HG02610 (cell line): ENCODE measurements at regions not wholly inside any gene's neighbourhood (a gene's known extent, or its start where the extent isn't known, plus 50 kb on each side); places are given as distances from the start of the nearest gene placed in this dataset.
A peak's percentile ranks its signal among the peaks of the same experiment; 100 is the strongest.

Experiments used
- ATAC-seq: cut with Tn5 transposase; IDR thresholded peaks from one replicate; pipeline ENCODE4 v1.9.1; 2021; ENCODE audit warnings: mild to moderate bottlenecking, moderate library complexity; ENCODE audit not compliant: unreplicated experiment

- no peak for ATAC-seq
Observed at GRCh38 chr1:224504297-224505041, 69.9 kb upstream of the WDR26 start.

DNA sequence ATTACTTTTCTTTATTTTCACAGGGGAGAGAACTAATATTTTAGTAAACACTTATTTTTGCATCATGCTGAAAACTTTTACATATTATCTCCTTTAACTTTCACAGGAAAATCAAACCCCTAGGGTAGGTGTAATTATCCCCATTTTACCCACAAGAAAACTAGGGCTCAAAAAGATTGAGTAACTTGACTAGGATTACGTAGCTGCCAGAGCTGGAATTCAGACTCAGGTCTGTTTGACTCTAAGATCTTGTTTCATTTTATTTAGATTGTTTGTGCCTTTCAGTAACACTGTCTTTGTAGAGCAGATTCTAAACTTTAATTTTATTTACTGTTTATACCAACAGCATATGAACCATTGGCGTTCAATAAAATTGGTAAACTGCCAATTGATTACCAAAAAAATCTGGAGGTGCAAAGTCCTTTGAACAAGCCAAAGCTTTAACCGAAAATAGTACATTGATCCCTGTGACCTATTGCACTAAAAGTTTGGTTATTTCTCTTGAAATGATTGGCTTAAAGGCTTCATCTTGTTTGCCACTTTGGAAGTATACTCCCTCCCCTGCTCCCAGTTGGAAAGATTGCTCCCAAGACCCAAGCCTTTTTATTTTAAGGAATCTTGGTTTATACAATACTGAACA is 71.0 kb upstream of the WDR26 start:
- no peak for ATAC-seq

DNA sequence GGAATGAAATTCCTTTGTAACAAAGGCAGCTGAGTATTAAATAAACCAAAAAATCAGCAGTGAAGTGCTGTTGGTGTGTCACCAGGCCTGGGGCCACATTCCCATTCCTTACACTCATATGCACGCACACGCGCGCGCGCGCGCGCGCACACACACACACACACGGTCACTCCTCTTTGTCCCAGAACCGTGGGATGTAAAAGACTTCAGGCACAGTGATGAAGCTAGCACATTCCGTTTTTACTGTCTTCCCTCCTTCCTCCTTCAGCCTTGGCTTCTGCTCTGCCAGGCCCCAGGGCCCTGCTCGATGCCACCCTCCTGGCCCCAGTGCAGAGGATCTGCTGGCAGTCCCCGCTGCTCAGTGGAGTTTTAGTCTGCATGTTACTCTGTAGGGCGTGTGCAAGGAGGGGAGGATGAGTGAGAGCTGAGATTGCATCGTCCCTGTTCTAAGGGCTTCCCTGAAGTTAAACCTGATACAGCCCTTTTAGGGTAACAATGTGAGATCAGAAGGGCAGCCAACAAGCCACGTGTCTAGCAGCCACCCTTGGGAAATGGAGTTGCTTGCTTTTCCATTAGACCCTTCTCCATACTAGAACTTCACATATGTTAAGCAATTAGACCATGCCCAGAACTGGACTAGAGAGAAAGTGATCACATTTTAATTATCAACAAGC is 71.7 kb upstream of the WDR26 start:
- ATAC-seq, result no peak

DNA sequence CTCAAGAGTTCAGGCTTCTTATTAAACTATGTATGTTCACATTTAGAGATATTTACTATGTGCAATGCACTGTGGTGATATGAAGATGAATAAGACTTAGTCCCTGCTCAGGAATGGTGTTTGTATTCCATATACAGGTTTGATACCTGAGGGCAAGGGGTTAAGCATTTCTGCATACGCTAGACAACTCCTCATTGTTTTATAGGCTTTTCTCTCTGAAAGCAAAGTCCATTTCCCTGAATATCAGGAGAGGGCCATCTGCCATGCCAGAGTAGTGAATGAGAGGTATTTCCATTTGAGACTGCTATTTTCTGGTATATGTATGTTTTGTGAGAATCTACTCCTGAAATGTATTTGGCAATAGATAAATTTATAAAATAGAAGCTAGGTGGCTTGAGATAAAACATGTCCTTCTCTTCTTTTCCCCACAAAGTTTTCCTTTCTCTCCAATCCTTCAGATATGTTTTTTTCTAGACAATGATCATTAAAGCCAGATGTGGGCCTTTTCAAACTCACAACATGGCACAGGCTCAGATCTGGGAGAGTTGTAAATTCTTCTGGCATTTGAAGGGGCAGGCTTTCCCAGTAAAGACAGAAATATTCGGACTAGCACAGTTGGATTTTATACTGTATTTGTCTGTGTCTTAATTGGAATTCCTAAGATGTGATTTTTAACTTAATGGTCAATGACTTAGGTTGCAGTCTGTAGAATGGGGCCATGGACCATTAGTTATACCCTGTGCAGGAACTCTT is 73.3 kb upstream of the WDR26 start:
- ATAC-seq, result no peak

DNA sequence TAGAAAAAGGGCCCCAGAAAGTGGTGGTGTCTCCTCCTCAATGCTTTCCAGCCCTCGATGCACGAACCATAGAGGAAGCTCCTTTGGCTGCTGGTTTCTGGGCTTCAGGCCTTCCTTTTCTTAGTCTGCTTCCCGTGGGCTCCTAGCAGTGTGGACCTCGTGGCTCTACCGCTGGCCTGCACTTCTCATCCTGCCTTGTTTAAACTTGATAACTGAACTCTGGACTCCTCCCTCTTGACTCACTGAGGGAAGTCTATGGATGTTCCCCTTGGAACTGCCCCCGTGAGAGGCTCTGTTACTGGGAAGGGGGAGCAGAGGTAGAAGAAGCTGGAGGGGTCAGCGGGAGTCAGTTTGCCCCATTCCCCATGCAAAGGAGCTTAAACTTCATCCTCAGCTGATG is 75.3 kb upstream of the WDR26 start:
- ATAC-seq, result no peak

DNA sequence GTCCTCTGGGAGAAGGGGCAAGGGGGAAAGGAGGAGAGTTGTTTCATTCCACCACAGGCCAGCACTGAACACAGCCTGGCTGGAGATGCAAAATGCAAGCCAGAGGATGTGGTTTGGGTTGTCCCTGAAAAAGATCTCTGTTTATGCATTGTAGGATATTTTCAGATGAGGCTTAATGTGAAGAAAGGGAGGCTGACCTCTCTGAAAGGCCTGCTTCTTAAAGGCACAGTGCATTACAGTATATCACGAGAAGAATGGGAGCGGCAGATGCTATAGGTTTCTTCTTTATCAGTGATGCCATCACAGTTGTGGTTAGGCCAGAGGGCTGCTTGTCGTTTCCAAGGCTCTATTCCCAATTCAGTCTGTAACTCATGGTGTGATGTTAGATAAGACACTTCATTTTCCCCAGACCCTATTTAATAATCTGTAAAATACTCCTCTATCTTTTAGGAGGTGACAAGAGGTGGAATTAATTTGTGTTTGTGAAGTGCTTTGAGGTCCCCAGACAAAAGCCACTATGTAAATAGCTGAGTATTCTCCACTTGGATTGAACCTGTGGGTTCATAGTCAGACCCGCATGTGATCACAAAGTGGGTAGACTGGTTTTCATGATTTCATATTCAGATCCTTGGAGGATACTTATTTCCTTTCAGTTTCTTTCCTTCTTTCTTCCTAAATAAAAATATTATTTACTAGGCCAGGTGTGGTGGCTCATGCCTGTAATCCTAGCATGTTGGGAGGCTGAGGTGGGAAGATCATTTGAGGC is 76.5 kb upstream of the WDR26 start:
- ATAC-seq, result no peak

DNA sequence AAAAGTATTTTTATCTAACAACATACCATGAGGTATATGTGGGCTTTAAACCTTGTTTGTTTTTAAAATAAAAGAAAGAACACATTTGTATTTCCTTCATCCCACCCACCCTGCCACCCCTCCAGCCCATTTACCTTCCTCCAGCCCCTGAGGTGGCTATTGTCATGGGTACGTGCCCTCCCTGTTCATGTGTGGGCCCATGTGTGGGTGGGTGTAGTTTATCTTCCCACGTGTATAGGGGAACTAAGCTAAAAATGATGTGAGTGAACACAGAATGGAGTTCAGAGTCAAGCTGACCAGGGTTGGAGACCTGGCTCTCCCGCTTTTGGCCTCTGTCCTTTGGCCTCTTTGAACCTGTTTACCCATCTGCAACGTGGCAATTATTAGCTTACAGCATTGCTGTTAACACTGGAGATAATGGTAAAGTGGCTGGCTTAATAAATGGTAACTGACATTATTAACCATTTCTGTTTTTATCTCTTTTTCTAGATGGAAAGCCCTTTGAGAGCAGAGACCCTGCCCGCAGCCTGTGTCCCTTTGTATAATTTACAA is 78.1 kb upstream of the WDR26 start:
- no peak for ATAC-seq

GRCh38 chr1:224513383-224513782 is 78.8 kb upstream of the WDR26 start:
- ATAC-seq, result no peak

DNA sequence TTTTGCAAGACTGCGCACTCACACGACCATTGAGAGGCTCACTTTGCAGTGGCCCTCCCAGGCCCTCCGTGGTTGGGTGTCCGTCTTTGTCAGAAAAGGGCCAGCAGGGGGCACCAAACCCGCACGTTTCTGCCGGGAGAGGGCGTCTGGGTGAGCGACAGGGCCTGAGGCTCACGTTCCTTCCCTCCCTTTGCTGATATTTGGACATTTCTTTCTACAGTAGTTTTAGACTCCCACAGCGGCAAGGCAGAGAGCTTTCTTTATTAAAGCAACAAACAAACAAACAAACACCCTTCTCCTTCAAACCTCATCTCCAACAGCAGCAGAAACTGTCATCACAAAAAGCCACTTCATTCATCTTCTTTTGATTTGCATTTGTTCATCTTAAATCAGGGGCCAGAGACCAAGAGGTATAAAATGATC is 79.2 kb upstream of the WDR26 start:
- ATAC-seq, result peak; percentile 88

- ATAC-seq, result no peak
Observed at GRCh38 chr1:224517171-224517570, 82.6 kb upstream of the WDR26 start.

DNA sequence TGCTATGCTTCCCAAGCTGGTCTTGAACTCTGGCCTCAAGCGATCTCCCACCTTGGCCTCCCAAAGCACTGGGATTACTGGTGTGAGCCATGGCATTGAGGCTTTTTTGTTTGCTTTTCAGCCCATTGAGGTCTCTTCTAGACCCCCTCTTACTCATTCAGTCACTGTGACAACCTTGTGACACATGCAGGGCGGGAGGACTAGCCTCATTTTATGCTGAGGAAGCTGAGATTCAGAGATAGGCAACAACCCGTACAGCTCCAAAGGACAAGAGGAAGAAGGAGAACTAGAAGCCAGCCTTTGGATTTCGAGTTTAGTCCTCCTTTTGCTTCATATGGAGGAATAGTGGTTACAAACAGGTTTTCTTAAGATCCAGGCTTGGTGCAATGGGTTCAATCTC is 83.9 kb upstream of the WDR26 start:
- ATAC-seq, result no peak

- no peak for ATAC-seq
Observed at GRCh38 chr1:224519874-224520273, 85.3 kb upstream of the WDR26 start.

- no peak for ATAC-seq
Observed at GRCh38 chr1:224520808-224521207, 86.2 kb upstream of the WDR26 start.

- no peak for ATAC-seq
Observed at GRCh38 chr1:224521904-224522734, 87.5 kb upstream of the WDR26 start.

DNA sequence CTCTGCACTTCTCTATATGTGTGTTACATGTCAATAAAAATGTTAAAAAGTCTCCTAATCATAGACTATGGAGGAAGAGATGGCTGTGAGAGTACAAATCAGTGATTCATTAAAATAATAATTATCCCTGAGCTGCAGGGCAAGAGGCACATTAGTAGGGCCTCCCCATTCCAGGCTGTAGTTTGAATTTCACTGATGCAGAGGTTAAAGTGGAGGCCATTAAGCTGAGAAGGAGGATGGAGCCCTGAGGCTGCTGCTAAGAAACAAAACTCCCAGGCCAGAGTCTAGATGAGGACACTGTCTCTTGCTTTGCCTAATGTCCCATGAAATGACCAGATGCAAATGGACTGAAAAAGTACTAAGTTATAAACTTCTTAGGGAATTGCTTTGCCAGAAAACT is 89.1 kb upstream of the WDR26 start:
- no peak for ATAC-seq

DNA sequence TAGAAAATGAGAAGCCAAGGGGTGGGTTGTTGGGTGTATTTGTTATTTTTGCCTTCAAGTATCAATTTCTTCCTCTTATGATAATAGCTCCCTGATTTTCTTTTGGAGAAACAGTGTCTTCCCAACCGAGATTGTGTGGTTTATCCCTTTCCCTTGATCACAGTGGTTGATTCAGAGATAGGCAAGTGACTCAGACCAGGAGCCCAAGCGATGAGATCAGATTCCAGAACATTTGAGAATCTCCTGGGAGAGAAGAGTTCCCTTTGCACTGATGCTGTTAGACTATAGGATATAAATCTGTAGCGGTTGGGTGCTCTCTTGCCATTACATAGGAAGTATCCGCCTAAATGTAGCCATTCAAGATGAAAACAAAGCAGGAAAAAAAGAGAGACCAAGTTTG is 90.1 kb upstream of the WDR26 start:
- no peak for ATAC-seq

GRCh38 chr1:224525411-224526040 is 90.6 kb upstream of the CNIH3 start:
- no peak for ATAC-seq

DNA sequence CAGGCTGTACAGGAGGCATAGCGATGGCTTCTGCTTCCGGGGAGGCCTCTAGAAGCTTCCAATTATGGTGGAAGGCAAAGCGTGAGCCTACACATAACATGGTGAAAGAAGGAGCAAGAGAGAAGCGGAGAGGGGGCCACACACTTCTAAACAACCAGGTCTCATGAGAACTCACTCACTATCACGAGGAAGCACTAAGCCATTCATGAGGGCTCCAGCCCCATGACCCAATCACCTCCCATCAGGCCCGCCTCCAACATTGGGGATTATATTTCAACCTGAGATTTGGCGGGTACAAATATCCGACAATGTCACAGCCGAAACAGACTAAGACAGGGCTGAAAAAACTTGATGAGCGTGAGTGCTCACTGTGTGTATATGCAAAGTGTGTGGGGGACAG is 89.3 kb upstream of the CNIH3 start:
- no peak for ATAC-seq

DNA sequence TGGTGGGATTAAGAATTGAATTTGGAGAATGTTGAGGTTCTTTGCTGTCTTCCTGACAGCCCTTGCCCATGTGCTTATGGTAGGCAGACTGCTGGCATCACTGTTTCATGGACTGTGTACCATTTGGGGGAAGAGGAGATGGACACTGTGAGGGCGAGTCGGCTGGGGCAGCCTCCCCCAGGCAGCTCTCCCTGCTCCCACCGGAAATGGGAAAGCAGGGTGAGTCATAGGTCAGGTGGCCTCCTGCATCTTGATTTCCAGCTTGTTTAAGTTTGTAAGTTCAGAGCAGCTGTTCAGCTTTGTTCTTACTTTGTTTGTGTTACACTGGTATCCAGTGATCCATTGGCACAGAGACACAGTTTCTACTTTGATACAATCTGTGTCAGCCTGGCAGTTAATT is 87.2 kb upstream of the CNIH3 start:
- ATAC-seq, result no peak
